ENCODE measurements at regions not wholly inside any gene's neighbourhood (a gene's known extent, or its start where the extent isn't known, plus 50 kb on each side); places are given as distances from the start of the nearest gene placed in this dataset.

GRCh38 chr4:31968842-31969241 is 1248.7 kb downstream of the PCDH7 start:
- H3K36me3 ChIP-seq (ENCODE audit: insufficient read depth, low read length): no peaks in the 10 kb centered on the region
- H3K27me3 ChIP-seq (ENCODE audit: insufficient read depth, low read length): no peaks in the 10 kb centered on the region
- no peak overlapping the region for H3K4me3 ChIP-seq (ENCODE audit: low read depth, low read length, poor library complexity, severe bottlenecking)
- H3K9ac ChIP-seq (ENCODE audit: low read length): no peak overlapping the region
- no peaks in the 10 kb centered on the region for H4K20me1 ChIP-seq (ENCODE audit: insufficient read depth, low read length)
- no peak for TF ChIP-seq CTCF (IDR thresholded peaks at IDR 0.05; ENCODE audit: low read length)
- TF ChIP-seq EZH2 (IDR thresholded peaks at IDR 0.05; ENCODE audit: borderline replicate concordance, low read length): no peak
- H3F3A ChIP-seq (ENCODE audit: insufficient read depth, low read length): no peaks in the 10 kb centered on the region
- no peaks in the 10 kb centered on the region for H3K9me2 ChIP-seq (ENCODE audit: low read depth, low read length)
- no peaks in the 10 kb centered on the region for H3K79me2 ChIP-seq (ENCODE audit: insufficient read depth, low read length)
- H3K4me1 ChIP-seq (ENCODE audit: insufficient read depth, low read length, severe bottlenecking): no peaks in the 10 kb centered on the region
- no peak overlapping the region for H2AFZ ChIP-seq (ENCODE audit: low read length)
- H3K9me3 ChIP-seq (ENCODE audit: low read length): no peaks in the 10 kb centered on the region
- no peak overlapping the region for H3K4me2 ChIP-seq (ENCODE audit: low read length)
- no peak overlapping the region for H3K27ac ChIP-seq (ENCODE audit: low read depth, low read length, poor library complexity, severe bottlenecking)

- no peaks in the 10 kb centered on the region for H3F3A ChIP-seq (ENCODE audit: insufficient read depth, low read length)
- no peaks in the 10 kb centered on the region for H3K79me2 ChIP-seq (ENCODE audit: insufficient read depth, low read length)
- no peaks in the 10 kb centered on the region for H3K36me3 ChIP-seq (ENCODE audit: insufficient read depth, low read length)
- TF ChIP-seq CTCF (IDR thresholded peaks at IDR 0.05; ENCODE audit: low read length) (no peak), EZH2 (IDR thresholded peaks at IDR 0.05; ENCODE audit: borderline replicate concordance, low read length) (no peak)
- no peak overlapping the region for H3K9ac ChIP-seq (ENCODE audit: low read length)
- H3K27me3 ChIP-seq (ENCODE audit: insufficient read depth, low read length): no peaks in the 10 kb centered on the region
- H3K27ac ChIP-seq (ENCODE audit: low read depth, low read length, poor library complexity, severe bottlenecking): no peak overlapping the region
- H3K9me2 ChIP-seq (ENCODE audit: low read depth, low read length): no peaks in the 10 kb centered on the region
- no peak overlapping the region for H2AFZ ChIP-seq (ENCODE audit: low read length)
- no peaks in the 10 kb centered on the region for H3K9me3 ChIP-seq (ENCODE audit: low read length)
- H4K20me1 ChIP-seq (ENCODE audit: insufficient read depth, low read length): no peaks in the 10 kb centered on the region
- no peak overlapping the region for H3K4me2 ChIP-seq (ENCODE audit: low read length)
- no peaks in the 10 kb centered on the region for H3K4me1 ChIP-seq (ENCODE audit: insufficient read depth, low read length, severe bottlenecking)
- H3K4me3 ChIP-seq (ENCODE audit: low read depth, low read length, poor library complexity, severe bottlenecking): no peak overlapping the region
Observed at GRCh38 chr4:31974490-31975002, 1254.4 kb downstream of the PCDH7 start.

GRCh38 chr4:31979988-31980387 is 1259.8 kb downstream of the PCDH7 start:
- Histone ChIP-seq H3K4me2 (ENCODE audit: low read length) (no peak overlapping the region), H2AFZ (ENCODE audit: low read length) (no peak overlapping the region), H3K36me3 (ENCODE audit: insufficient read depth, low read length) (no peaks in the 10 kb centered on the region), H3K27me3 (ENCODE audit: insufficient read depth, low read length) (no peaks in the 10 kb centered on the region), H4K20me1 (ENCODE audit: insufficient read depth, low read length) (no peaks in the 10 kb centered on the region), H3K4me1 (ENCODE audit: insufficient read depth, low read length, severe bottlenecking) (no peaks in the 10 kb centered on the region), H3K27ac (ENCODE audit: low read depth, low read length, poor library complexity, severe bottlenecking) (no peak overlapping the region), H3K9me2 (ENCODE audit: low read depth, low read length) (no peaks in the 10 kb centered on the region), H3F3A (ENCODE audit: insufficient read depth, low read length) (no peaks in the 10 kb centered on the region), H3K9ac (ENCODE audit: low read length) (no peak overlapping the region), H3K79me2 (ENCODE audit: insufficient read depth, low read length) (no peaks in the 10 kb centered on the region), H3K4me3 (ENCODE audit: low read depth, low read length, poor library complexity, severe bottlenecking) (no peak overlapping the region), H3K9me3 (ENCODE audit: low read length) (no peaks in the 10 kb centered on the region)
- no peak for TF ChIP-seq EZH2 (IDR thresholded peaks at IDR 0.05; ENCODE audit: borderline replicate concordance, low read length)
- no peak for TF ChIP-seq CTCF (IDR thresholded peaks at IDR 0.05; ENCODE audit: low read length)

Data from OCI-LY1 (cell line).